Midbrain (tissue), 1 donor: ENCODE measurements at regions not wholly inside any gene's neighbourhood (a gene's known extent, or its start where the extent isn't known, plus 50 kb on each side); places are given as distances from the start of the nearest gene placed in this dataset.

Experiments used
- DNase-seq: peaks from one replicate; lab custom pipeline; 2025; lab: John Stamatoyannopoulos, UW

GRCh38 chr1:224486801-224487583 is 52.4 kb upstream of the WDR26 start:
- no peak for DNase-seq

DNA sequence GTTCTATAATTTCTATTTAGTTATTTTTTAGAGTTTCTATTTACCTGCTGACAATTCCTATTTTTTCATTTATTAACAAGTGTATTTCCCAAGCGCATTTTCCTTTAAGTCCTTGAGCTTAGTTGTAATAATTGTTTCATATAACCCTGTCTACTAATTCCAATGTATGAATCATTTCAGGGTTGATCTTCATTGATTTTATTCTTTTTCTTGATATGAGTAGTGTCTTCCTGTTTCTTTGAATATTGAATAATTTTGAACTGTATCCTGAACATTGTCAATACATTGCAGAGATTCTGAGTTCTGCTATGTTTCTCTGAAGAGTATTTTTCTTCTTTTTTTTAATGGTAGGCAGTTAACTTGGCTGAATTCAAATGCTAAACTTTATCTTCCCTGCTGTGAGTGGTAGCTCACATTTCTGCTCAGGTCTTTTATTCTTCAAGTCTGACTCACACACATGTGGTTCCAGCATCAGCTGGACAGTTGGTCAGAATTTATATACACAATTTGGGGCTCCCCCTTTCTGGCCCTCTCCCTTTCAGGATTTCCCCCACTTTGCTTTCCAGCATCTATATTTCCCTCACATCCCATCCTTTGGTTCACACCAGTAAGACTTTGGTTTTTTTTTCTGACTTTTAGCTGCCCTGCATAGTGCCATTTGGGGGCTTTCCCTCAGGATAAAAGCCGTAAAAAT is 54.4 kb upstream of the WDR26 start:
- DNase-seq: no peak

- DNase-seq: no peak
Observed at GRCh38 chr1:224489534-224490365, 55.2 kb upstream of the WDR26 start.

GRCh38 chr1:224490549-224491537 is 56.2 kb upstream of the WDR26 start:
- DNase-seq: no peak

- no peak for DNase-seq
Observed at GRCh38 chr1:224492015-224492414, 57.4 kb upstream of the WDR26 start.

- DNase-seq: no peak
Observed at GRCh38 chr1:224492632-224493031, 58.0 kb upstream of the WDR26 start.

- no peak for DNase-seq
Observed at GRCh38 chr1:224493269-224493668, 58.7 kb upstream of the WDR26 start.

GRCh38 chr1:224494343-224494742 is 59.7 kb upstream of the WDR26 start:
- no peak for DNase-seq

DNA sequence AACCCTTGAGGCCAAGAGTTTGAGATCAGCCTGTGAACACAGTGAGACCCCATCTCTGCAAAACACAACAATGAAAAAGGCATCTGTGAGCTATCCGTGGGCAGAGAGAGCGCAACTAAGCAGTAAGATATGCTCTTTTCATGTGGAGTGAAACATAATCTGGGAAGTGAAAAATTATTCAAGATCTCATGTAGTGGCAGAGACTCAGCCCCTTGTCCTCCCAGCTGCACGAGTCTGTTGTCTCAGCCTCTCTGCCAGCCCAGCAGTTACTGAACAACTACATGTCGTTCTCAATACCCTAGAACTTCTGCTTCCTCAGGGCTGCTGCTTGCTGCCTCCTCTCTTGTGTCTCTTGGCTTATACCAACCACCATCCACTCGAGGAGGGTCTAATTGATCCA is 61.3 kb upstream of the WDR26 start:
- DNase-seq: no peak

- DNase-seq: no peak
Observed at GRCh38 chr1:224496826-224497225, 62.2 kb upstream of the WDR26 start.

DNA sequence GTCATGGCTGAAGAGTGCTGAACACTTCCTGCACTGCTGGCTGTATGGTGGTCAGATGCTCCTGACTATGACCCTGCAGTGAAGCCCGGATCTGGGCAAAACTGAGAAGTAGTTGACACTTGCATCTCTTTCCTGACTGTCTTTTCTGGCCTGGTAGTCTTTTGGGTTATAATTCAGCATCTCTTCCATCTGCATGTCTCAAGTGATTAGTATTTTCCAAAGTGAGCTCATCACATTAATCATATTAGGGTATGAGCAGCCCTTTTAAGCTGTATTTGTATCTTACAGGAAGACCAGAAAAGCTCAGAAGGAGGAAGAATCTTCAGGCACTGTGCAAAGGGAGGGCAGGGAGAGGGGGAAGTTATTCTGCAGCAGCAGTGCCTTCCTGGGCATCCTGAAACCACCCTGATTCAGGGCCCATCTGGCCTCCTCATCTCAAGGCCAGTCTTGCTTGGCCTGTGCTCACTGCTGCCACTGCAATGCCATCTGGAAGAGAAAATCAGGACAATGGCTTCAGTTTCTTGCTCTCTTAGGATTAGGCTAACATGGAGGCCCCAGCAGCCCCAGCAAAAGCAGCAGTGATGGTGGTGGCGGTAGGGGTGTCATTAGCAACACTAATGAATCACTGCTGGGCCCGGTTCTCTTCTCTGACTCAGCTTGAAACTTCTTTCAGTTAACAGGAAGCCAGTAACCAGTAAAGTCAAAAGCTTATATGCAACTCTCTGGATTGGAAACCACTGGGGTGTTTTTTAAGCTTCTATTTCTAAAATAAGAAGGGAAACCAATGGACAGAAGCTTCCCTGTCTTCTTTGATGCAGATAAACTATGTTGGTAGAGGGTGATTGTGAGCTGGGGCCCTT is 63.3 kb upstream of the WDR26 start:
- peak; percentile 51 for DNase-seq

DNA sequence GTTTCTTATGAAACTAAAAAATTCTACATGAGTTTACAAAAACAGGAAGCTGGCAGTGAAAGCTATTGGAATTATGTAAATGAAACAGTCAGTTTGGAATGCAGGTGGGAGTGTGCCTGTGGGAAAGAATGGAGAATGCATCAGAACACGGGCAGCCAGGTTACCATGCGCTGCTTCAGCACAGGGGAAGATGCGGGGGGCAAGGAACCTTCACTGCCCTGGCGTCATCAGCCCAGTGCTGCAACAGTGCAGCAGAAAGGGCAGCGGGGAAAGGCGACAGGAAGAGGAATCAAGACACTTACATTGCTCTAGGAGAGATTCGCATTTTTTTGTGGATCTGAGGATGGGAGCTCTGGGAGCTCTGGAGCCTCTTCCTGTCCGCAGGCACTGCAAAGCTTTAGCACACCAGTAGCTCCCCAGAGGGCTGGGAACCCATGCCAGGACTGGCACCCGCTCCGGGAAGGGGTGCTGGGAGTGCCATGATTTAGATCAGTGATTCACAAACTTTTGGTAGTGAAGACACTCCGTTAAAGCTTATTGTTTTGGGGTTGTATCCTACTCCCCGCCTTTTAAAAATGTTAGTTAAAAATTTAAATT is 64.1 kb upstream of the WDR26 start:
- DNase-seq: no peak

DNA sequence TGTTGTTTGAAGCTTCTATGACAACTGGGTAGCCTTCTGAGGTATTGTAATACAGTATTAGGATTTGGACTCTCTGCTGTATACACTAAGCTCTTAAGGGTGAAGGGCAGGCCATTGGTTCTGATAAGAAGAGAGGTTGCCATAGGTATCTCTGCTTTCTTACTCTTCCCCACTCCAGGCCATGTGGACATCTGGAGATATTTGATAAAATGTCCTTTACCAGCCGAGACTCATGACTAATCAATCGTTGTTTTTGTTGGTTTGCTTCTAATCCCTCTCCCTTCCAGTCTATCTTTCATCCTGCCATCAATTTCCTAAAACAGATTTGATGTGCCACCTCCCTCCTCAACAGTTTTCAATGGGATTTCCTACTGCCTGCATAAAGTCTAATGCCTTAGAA is 64.6 kb upstream of the WDR26 start:
- no peak for DNase-seq

- DNase-seq: no peak
Observed at GRCh38 chr1:224500796-224501195, 66.2 kb upstream of the WDR26 start.

- DNase-seq: no peak
Observed at GRCh38 chr1:224501836-224502235, 67.2 kb upstream of the WDR26 start.

DNA sequence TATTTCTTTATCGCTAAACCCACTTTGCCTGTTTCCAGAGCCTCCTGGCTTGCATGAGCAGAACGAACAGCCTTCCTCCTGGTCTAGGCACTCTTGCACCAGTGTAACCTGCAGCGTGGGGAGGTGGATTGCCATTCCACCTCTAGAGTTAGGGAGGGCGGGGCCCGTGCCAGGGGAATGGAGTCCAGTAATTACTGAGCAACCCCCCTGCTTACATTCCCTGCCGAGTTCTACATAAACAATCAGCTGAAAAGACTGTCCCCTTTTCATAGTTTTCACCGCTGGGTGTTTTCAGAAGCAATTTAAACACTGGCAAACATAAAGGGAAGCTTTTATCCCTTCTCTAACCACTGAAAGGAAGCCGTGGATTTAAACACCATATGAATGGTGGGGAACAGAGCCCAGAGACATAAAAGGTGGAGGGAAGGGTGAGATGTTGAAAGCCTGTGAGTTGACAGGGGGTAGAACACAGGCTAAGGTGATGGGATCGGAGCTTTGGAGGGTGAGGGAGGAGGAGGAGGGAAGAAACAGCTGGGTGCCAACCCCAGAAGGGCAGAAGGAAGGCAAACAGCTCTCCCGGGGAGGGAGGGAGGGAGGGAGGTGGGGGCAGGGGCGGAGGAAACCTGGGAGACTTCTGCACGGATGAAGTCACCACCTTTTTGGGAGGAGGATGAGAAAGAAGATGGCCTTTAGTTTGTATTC is 68.0 kb upstream of the WDR26 start:
- DNase-seq: peak; percentile 19

GRCh38 chr1:224503161-224504118 is 68.8 kb upstream of the WDR26 start:
- DNase-seq: peak; percentile 66
